C4-2B (cell line): ENCODE measurements at regions not wholly inside any gene's neighbourhood (a gene's known extent, or its start where the extent isn't known, plus 50 kb on each side); places are given as distances from the start of the nearest gene placed in this dataset.

Experiments used
- ZFX ChIP-seq: fragments of 450-650 bp; IDR thresholded peaks from 2 replicates; pipeline ENCODE4 v1.6.1; 2017
- TF ChIP-seq, protein P1 (sequence below): fragments of 450-650 bp; conservative IDR thresholded peaks from 2 replicates; pipeline ENCODE4 v1.5.1; 2017; ENCODE audit warnings: mild to moderate bottlenecking

DNA sequence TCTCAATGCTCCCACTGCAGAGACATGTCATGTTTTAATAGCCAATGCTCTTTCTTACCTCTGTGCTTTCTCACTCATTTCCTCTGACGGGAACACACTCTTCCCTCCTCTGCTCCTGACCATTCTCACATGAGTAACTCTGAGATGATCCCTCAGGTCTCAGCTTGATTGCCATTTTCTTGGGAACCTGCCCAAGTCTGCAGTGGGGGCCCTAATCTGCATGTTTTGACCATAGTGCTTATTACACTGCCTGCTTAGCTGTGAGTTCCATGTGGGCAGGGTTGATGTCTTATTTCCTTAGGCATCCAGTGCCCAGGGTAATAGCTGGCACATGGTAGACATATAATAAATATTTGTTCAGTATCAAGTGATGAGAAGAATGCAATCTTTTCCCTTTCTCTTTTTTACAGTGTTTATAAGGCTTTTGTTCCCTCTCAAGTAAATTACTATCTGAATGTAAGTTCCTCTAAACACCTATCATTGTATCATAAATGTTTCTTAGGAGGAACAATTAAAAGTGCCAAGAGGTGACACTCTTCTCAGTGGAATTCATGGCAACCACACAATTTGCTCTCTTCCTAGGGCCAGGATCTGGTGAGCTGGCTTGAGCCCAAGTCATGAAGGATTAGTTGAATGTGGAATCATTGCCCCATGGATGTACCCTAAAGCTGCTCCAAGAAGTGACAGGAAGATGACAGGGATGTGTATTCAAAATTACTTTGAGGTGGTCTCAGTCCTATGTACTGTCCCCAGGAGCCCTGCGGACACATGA, 485.4 kb upstream of the USP24 start:
- TF ChIP-seq, protein P1, sequence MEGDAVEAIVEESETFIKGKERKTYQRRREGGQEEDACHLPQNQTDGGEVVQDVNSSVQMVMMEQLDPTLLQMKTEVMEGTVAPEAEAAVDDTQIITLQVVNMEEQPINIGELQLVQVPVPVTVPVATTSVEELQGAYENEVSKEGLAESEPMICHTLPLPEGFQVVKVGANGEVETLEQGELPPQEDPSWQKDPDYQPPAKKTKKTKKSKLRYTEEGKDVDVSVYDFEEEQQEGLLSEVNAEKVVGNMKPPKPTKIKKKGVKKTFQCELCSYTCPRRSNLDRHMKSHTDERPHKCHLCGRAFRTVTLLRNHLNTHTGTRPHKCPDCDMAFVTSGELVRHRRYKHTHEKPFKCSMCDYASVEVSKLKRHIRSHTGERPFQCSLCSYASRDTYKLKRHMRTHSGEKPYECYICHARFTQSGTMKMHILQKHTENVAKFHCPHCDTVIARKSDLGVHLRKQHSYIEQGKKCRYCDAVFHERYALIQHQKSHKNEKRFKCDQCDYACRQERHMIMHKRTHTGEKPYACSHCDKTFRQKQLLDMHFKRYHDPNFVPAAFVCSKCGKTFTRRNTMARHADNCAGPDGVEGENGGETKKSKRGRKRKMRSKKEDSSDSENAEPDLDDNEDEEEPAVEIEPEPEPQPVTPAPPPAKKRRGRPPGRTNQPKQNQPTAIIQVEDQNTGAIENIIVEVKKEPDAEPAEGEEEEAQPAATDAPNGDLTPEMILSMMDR, result no peak
- TF ChIP-seq ZFX, result no peak
